Prostate gland (tissue), 2 donors: ENCODE measurements at regions not wholly inside any gene's neighbourhood (a gene's known extent, or its start where the extent isn't known, plus 50 kb on each side); places are given as distances from the start of the nearest gene placed in this dataset.
A peak's percentile ranks its signal among the peaks of the same experiment; 100 is the strongest.

Source experiments
- DNase-seq: peaks from one replicate; pipeline ENCODE4 v3.0.0-alpha.2; 2019; ENCODE audit warnings: low spot score
- H3K27ac ChIP-seq, 2 donors: fragments of 200-600 bp; sonication (generic); 2 replicates each; pipeline ENCODE4 v1.5.1; 2017 to 2019
- H3K27me3 ChIP-seq: fragments of 200-600 bp; sonication (generic); replicated peaks from 2 replicates; pipeline ENCODE4 v1.5.1; 2019; ENCODE audit not compliant: insufficient read depth
- H3K36me3 ChIP-seq, 2 donors: fragments of 200-600 bp; sonication (generic); 1 replicate in 1 of 2; 2 replicates in 1 of 2; pipeline versions ENCODE4 v1.5.1 to v1.8.1; 2017 to 2019
- H3K4me1 ChIP-seq: fragments of 200-600 bp; sonication (generic); replicated peaks from 2 replicates; pipeline ENCODE4 v1.5.1; 2019
- H3K4me3 ChIP-seq, 2 donors: fragments of 200-600 bp; sonication (generic); 2 replicates each; pipeline ENCODE4 v1.5.1; 2017 to 2019
- H3K9me3 ChIP-seq: fragments of 200-600 bp; sonication (generic); 2 replicates; pipeline ENCODE4 v1.5.1; 2017
- CTCF ChIP-seq, 4 experiments: fragments of 200-600 bp in 2 of 4; fragments of 450-650 bp in 2 of 4; sonication (generic) in 2 of 4; IDR thresholded peaks; 1 replicate in 3 of 4; 2 replicates in 1 of 4; pipeline ENCODE4 v1.5.1; 2016 to 2019; ENCODE audit warnings: antibody characterized with exemption in 4 of 4, mild to moderate bottlenecking in 2 of 4, moderate library complexity in 2 of 4
- POLR2A ChIP-seq: fragments of 450-650 bp; IDR thresholded peaks from one replicate; pipeline ENCODE4 v1.6.1; 2016; ENCODE audit warnings: antibody characterized with exemption, mild to moderate bottlenecking
- POLR2AphosphoS5 ChIP-seq: sonication (generic); formaldehyde crosslinking; IDR thresholded peaks from one replicate; pipeline ENCODE4 v1.6.1; 2017; ENCODE audit warnings: antibody characterized with exemption
- WGBS: methylation state at CpG from one replicate; pipeline ENCODE4 v1.1.5; 2018; 5-methylcytosine and 5-hydroxymethylcytosine counted together
- intact Hi-C: fragments of 100-400 bp; cut with DNase I; formaldehyde crosslinking; loops from one replicate; pipeline ENCODE4 v1.14.2; 2022

- no peak overlapping the region for H3K27ac ChIP-seq
- no peaks in the 10 kb centered on the region for H3K9me3 ChIP-seq
- H3K27me3 ChIP-seq = no peaks in the 10 kb centered on the region
- no peak for DNase-seq
- no peaks in the 10 kb centered on the region for H3K36me3 ChIP-seq
- H3K4me3 ChIP-seq = no peak overlapping the region
- intact Hi-C loops = no loop called here
- 94% methylated on average over 2 of the region's 2 CpGs for WGBS
- no peaks in the 10 kb centered on the region for H3K4me1 ChIP-seq
- TF ChIP-seq POLR2A = no peak
- no peak for TF ChIP-seq CTCF (IDR thresholded peaks at IDR 0.05)
- no peak for TF ChIP-seq POLR2AphosphoS5
These were observed 160.6 kb upstream of the OSR1 start for GRCh38 chr2:19519045-19519444.

- no peaks in the 10 kb centered on the region for H3K27me3 ChIP-seq
- no peak overlapping the region for H3K27ac ChIP-seq
- intact Hi-C loops = no loop called here
- H3K9me3 ChIP-seq = no peaks in the 10 kb centered on the region
- DNase-seq = no peak
- H3K36me3 ChIP-seq = no peaks in the 10 kb centered on the region
- TF ChIP-seq POLR2AphosphoS5 (no peak), CTCF (IDR thresholded peaks at IDR 0.05) (no peak), POLR2A (no peak)
- no peak overlapping the region for H3K4me3 ChIP-seq
- H3K4me1 ChIP-seq = no peaks in the 10 kb centered on the region
- 83% methylated on average over 2 of the region's 2 CpGs for WGBS
These were observed 148.7 kb upstream of the OSR1 start for GRCh38 chr2:19507137-19507536.

- TF ChIP-seq POLR2AphosphoS5 = no peak
- no peak for TF ChIP-seq POLR2A
- no peak for TF ChIP-seq CTCF (IDR thresholded peaks at IDR 0.05)
- intact Hi-C loops = no loop called here
These were observed 147.0 kb upstream of the OSR1 start for GRCh38 chr2:19505199-19506136.

GRCh38 chr2:19504400-19505198 lies 146.2 kb upstream of the OSR1 start:
- intact Hi-C loops = no loop called here

More at GRCh38 chr2:19505199-19506136, 147.0 kb upstream of the OSR1 start:
- Histone ChIP-seq H3K4me3 (no peak overlapping the region), H3K27ac (no peak overlapping the region), H3K36me3 (no peaks in the 10 kb centered on the region), H3K9me3 (no peaks in the 10 kb centered on the region), H3K4me1 (no peaks in the 10 kb centered on the region), H3K27me3 (no peaks in the 10 kb centered on the region)
- 29% methylated on average over 5 of the region's 5 CpGs for WGBS
- DNase-seq = no peak

GRCh38 chr2:19503915-19504314 lies 145.5 kb upstream of the OSR1 start:
- WGBS = 90% methylated on average over 3 of the region's 3 CpGs
- TF ChIP-seq POLR2A = no peak
- TF ChIP-seq POLR2AphosphoS5 = no peak
- no peak for TF ChIP-seq CTCF (IDR thresholded peaks at IDR 0.05)
- DNase-seq = no peak
- Histone ChIP-seq H3K27me3 (no peaks in the 10 kb centered on the region), H3K27ac (no peak overlapping the region), H3K4me1 (no peaks in the 10 kb centered on the region), H3K36me3 (no peaks in the 10 kb centered on the region), H3K9me3 (no peaks in the 10 kb centered on the region), H3K4me3 (no peak overlapping the region)
- intact Hi-C loops = no loop called here

More at GRCh38 chr2:19504400-19505198, 146.2 kb upstream of the OSR1 start:
- TF ChIP-seq POLR2AphosphoS5 = peak; percentile 31
- no peak for TF ChIP-seq POLR2A
- no peaks in the 10 kb centered on the region for H3K36me3 ChIP-seq
- H3K4me3 ChIP-seq = no peak overlapping the region
- DNase-seq = no peak
- WGBS = 47% methylated on average over 5 of the region's 5 CpGs
- H3K9me3 ChIP-seq = no peaks in the 10 kb centered on the region
- H3K27ac ChIP-seq = no peak overlapping the region
- no peaks in the 10 kb centered on the region for H3K27me3 ChIP-seq
- no peaks in the 10 kb centered on the region for H3K4me1 ChIP-seq
